Type B pancreatic cell (in vitro differentiated cells): ENCODE measurements at regions not wholly inside any gene's neighbourhood (a gene's known extent, or its start where the extent isn't known, plus 50 kb on each side); places are given as distances from the start of the nearest gene placed in this dataset.

Experiments
- DNase-seq: peaks from one replicate; pipeline ENCODE4 v3.0.0; 2021; ENCODE audit warnings: mixed read lengths; ENCODE audit not compliant: unreplicated experiment; ENCODE audit errors: extremely low spot score
- H3K27ac Mint-ChIP-seq: 2 replicates; pipeline ENCODE4 v1.8.0; 2021; ENCODE audit warnings: mild to moderate bottlenecking, mixed read lengths
- H3K27me3 Mint-ChIP-seq: 2 replicates; pipeline ENCODE4 v1.8.0; 2021; ENCODE audit warnings: mixed read lengths
- H3K36me3 Mint-ChIP-seq: 2 replicates; pipeline ENCODE4 v1.8.0; 2021; ENCODE audit warnings: mixed read lengths
- H3K4me1 Mint-ChIP-seq: one replicate; pipeline ENCODE4 v1.8.0; 2021; ENCODE audit warnings: mixed read lengths; ENCODE audit not compliant: unreplicated experiment
- H3K4me3 Mint-ChIP-seq: 2 replicates; pipeline ENCODE4 v1.8.0; 2021; ENCODE audit warnings: mild to moderate bottlenecking, mixed read lengths
- H3K9me3 Mint-ChIP-seq: 2 replicates; pipeline ENCODE4 v1.8.0; 2021; ENCODE audit warnings: mixed read lengths
- CTCF ChIP-seq: fragments of 200-600 bp; sonication (generic); conservative IDR thresholded peaks from 2 replicates; pipeline ENCODE4 v1.5.0; 2021; ENCODE audit warnings: antibody characterized with exemption, mild to moderate bottlenecking

- Mint-ChIP-seq H3K4me3 (no peak overlapping the region), H3K4me1 (no peaks in the 10 kb centered on the region), H3K27ac (no peak overlapping the region), H3K9me3 (no peaks in the 10 kb centered on the region), H3K36me3 (no peaks in the 10 kb centered on the region), H3K27me3 (peaks cover 24% of the 10 kb centered on the region)
- DNase-seq, result peak; percentile 31
- no peak for TF ChIP-seq CTCF
These were observed 327.1 kb downstream of the GLRX3 start for GRCh38 chr10:130463104-130463875.

- Mint-ChIP-seq H3K27ac (no peak overlapping the region), H3K27me3 (peaks cover 19% of the 10 kb centered on the region), H3K9me3 (peaks cover 4% of the 10 kb centered on the region), H3K4me1 (no peaks in the 10 kb centered on the region), H3K4me3 (no peak overlapping the region), H3K36me3 (no peaks in the 10 kb centered on the region)
- peak; percentile 27 for DNase-seq
- no peak for TF ChIP-seq CTCF
These were observed 327.7 kb downstream of the GLRX3 start for GRCh38 chr10:130463876-130464364.

GRCh38 chr10:130464426-130464825 lies 328.2 kb downstream of the GLRX3 start:
- H3K27me3 Mint-ChIP-seq, result peaks cover 23% of the 10 kb centered on the region
- H3K36me3 Mint-ChIP-seq, result no peaks in the 10 kb centered on the region
- no peaks in the 10 kb centered on the region for H3K4me1 Mint-ChIP-seq
- peaks cover 9% of the 10 kb centered on the region for H3K9me3 Mint-ChIP-seq
- no peak overlapping the region for H3K4me3 Mint-ChIP-seq
- no peak overlapping the region for H3K27ac Mint-ChIP-seq
- DNase-seq, result peak; percentile 29
- no peak for TF ChIP-seq CTCF

GRCh38 chr10:130466271-130466997 lies 330.2 kb downstream of the GLRX3 start:
- DNase-seq, result peak; percentile 43
- Mint-ChIP-seq H3K4me1 (no peaks in the 10 kb centered on the region), H3K4me3 (no peak overlapping the region), H3K36me3 (no peaks in the 10 kb centered on the region), H3K27me3 (peaks cover 36% of the 10 kb centered on the region), H3K27ac (no peak overlapping the region), H3K9me3 (peaks cover 12% of the 10 kb centered on the region)
- TF ChIP-seq CTCF, result no peak

- Mint-ChIP-seq H3K36me3 (no peaks in the 10 kb centered on the region), H3K27ac (no peak overlapping the region), H3K27me3 (peaks cover 49% of the 10 kb centered on the region), H3K4me3 (no peak overlapping the region), H3K4me1 (no peaks in the 10 kb centered on the region), H3K9me3 (peaks cover 18% of the 10 kb centered on the region)
- TF ChIP-seq CTCF, result no peak
- DNase-seq, result peak; percentile 8
These were observed 334.1 kb downstream of the GLRX3 start for GRCh38 chr10:130470286-130470685.
